Trophoblast cell (in vitro differentiated cells and primary cell): ENCODE measurements at regions not wholly inside any gene's neighbourhood (a gene's known extent, or its start where the extent isn't known, plus 50 kb on each side); places are given as distances from the start of the nearest gene placed in this dataset.

ENCODE experiments used
- DNase-seq, 2 donors: peaks; one replicate each; pipeline ENCODE4 v3.0.0-alpha.2; 2016
- H2AFZ ChIP-seq: 2 replicates; pipeline ENCODE4 v1.6.1; 2013; ENCODE audit warnings: low read length, moderate library complexity, mild to moderate bottlenecking; ENCODE audit not compliant: insufficient read depth, poor library complexity
- H2AK5ac ChIP-seq: 2 replicates; pipeline ENCODE4 v1.6.1; 2013; ENCODE audit warnings: mild to moderate bottlenecking, low read length
- H2BK120ac ChIP-seq: 2 replicates; pipeline ENCODE4 v1.6.1; 2013; ENCODE audit warnings: low read length, mild to moderate bottlenecking, moderate library complexity; ENCODE audit not compliant: insufficient read depth, poor library complexity
- H2BK12ac ChIP-seq: 2 replicates; pipeline ENCODE4 v1.6.1; 2013; ENCODE audit warnings: mild to moderate bottlenecking, low read length, moderate library complexity
- H2BK5ac ChIP-seq: 2 replicates; pipeline ENCODE4 v1.6.1; 2013; ENCODE audit warnings: low read length, low read depth, moderate library complexity, mild to moderate bottlenecking; ENCODE audit not compliant: poor library complexity
- H3K14ac ChIP-seq: 2 replicates; pipeline ENCODE4 v1.6.1; 2013; ENCODE audit warnings: mild to moderate bottlenecking, low read length
- H3K18ac ChIP-seq: 2 replicates; pipeline ENCODE4 v1.6.1; 2013; ENCODE audit warnings: mild to moderate bottlenecking, low read length
- H3K23ac ChIP-seq: 2 replicates; pipeline ENCODE4 v1.6.1; 2013; ENCODE audit warnings: low read length
- H3K27ac ChIP-seq: 2 replicates; pipeline ENCODE4 v1.5.1; 2013; ENCODE audit warnings: low read depth, mild to moderate bottlenecking, inconsistent platforms, low read length, moderate library complexity
- H3K27me3 ChIP-seq: 2 replicates; pipeline ENCODE4 v1.6.1; 2013; ENCODE audit warnings: inconsistent platforms, mild to moderate bottlenecking, low read length, moderate library complexity; ENCODE audit not compliant: insufficient read depth
- H3K36me3 ChIP-seq, 2 experiments: 1 replicate in 1 of 2; 2 replicates in 1 of 2; pipeline ENCODE4 v1.6.1; 2013; ENCODE audit warnings: low read length in 2 of 2, mild to moderate bottlenecking in 2 of 2, moderate library complexity in 1 of 2; ENCODE audit not compliant: insufficient read depth in 2 of 2, control insufficient read depth in 1 of 2
- H3K4ac ChIP-seq: 2 replicates; pipeline ENCODE4 v1.6.1; 2013; ENCODE audit warnings: low read depth, mild to moderate bottlenecking, low read length, moderate library complexity
- H3K4me1 ChIP-seq, 2 experiments: 1 replicate in 1 of 2; 2 replicates in 1 of 2; pipeline ENCODE4 v1.6.1; 2013; ENCODE audit warnings: low read length in 2 of 2, mild to moderate bottlenecking in 2 of 2, moderate library complexity in 1 of 2; ENCODE audit not compliant: insufficient read depth in 2 of 2, control insufficient read depth in 1 of 2
- H3K4me2 ChIP-seq: 2 replicates; pipeline ENCODE4 v1.6.1; 2013; ENCODE audit warnings: inconsistent platforms, mild to moderate bottlenecking, low read length, moderate library complexity
- H3K4me3 ChIP-seq: 2 replicates; pipeline ENCODE4 v1.5.1; 2013; ENCODE audit warnings: mild to moderate bottlenecking, low read depth, low read length, inconsistent platforms
- H3K79me1 ChIP-seq: one replicate; pipeline ENCODE4 v1.6.1; 2013; ENCODE audit warnings: low read length
- H3K79me2 ChIP-seq: 2 replicates; pipeline ENCODE4 v1.6.1; 2013; ENCODE audit warnings: low read length, mild to moderate bottlenecking; ENCODE audit not compliant: control insufficient read depth, insufficient read depth, poor library complexity
- H3K9ac ChIP-seq: 2 replicates; pipeline ENCODE4 v1.6.1; 2013; ENCODE audit warnings: mild to moderate bottlenecking, low read length
- H3K9me3 ChIP-seq: 2 replicates; pipeline ENCODE4 v1.6.1; 2013; ENCODE audit warnings: low read depth, mild to moderate bottlenecking, control low read depth, inconsistent platforms, low read length; ENCODE audit not compliant: insufficient read depth
- H4K12ac ChIP-seq: 2 replicates; pipeline ENCODE4 v1.6.1; 2013; ENCODE audit warnings: low read depth, mild to moderate bottlenecking, low read length, moderate library complexity
- H4K8ac ChIP-seq: 2 replicates; pipeline ENCODE4 v1.6.1; 2013; ENCODE audit warnings: low read depth, mild to moderate bottlenecking, low read length, moderate library complexity
- H4K91ac ChIP-seq: one replicate; pipeline ENCODE4 v1.6.1; 2013; ENCODE audit warnings: low read depth, mild to moderate bottlenecking, low read length, moderate library complexity
- WGBS: extraction: QIAGEN DNeasy Blood & Tissue Kit; methylation state at CpG from one replicate; pipeline ENCODE4 v1.1.7; 2013; ENCODE audit warnings: missing lambda C conversion rate; ENCODE audit not compliant: insufficient read length, insufficient coverage; ENCODE audit errors: extremely low coverage; 5-methylcytosine and 5-hydroxymethylcytosine counted together

- Histone ChIP-seq H2AFZ (no peak overlapping the region), H3K18ac (no peak overlapping the region), H3K4me3 (no peak overlapping the region), H2BK120ac (no peak overlapping the region), H2BK5ac (no peak overlapping the region), H3K79me2 (no peaks in the 10 kb centered on the region), H4K12ac (no peak overlapping the region), H4K8ac (no peak overlapping the region), H3K36me3 (no peaks in the 10 kb centered on the region), H4K91ac (no peak overlapping the region), H3K4ac (no peak overlapping the region), H3K4me1 (no peaks in the 10 kb centered on the region), H3K79me1 (no peaks in the 10 kb centered on the region), H3K23ac (no peak overlapping the region), H3K27ac (no peak overlapping the region), H3K14ac (no peak overlapping the region), H3K4me2 (no peak overlapping the region), H2AK5ac (no peak overlapping the region), H3K27me3 (no peaks in the 10 kb centered on the region), H3K9me3 (no peaks in the 10 kb centered on the region), H3K9ac (no peak overlapping the region), H2BK12ac (no peak overlapping the region)
- no CpG with 5 or more reads among the region's 2 CpGs for WGBS
- DNase-seq: no peak
Observed at GRCh38 chr13:104365430-104365829, 1299.2 kb upstream of the SLC10A2 start.

GRCh38 chr13:104357672-104358354, 1291.6 kb upstream of the SLC10A2 start:
- 100% methylated on average over 1 of the region's 9 CpGs for WGBS
- no peak overlapping the region for H4K12ac ChIP-seq
- no peak overlapping the region for H3K9ac ChIP-seq
- H2BK12ac ChIP-seq: no peak overlapping the region
- H3K4me2 ChIP-seq: no peak overlapping the region
- H3K27ac ChIP-seq: no peak overlapping the region
- no peaks in the 10 kb centered on the region for H3K36me3 ChIP-seq
- no peak overlapping the region for H3K18ac ChIP-seq
- H3K14ac ChIP-seq: no peak overlapping the region
- H4K91ac ChIP-seq: no peak overlapping the region
- H3K4me3 ChIP-seq: no peak overlapping the region
- no peak overlapping the region for H2BK5ac ChIP-seq
- no peaks in the 10 kb centered on the region for H3K79me1 ChIP-seq
- H3K4me1 ChIP-seq: no peaks in the 10 kb centered on the region
- H4K8ac ChIP-seq: no peak overlapping the region
- no peak for DNase-seq
- H3K9me3 ChIP-seq: no peaks in the 10 kb centered on the region
- no peak overlapping the region for H2AK5ac ChIP-seq
- H3K23ac ChIP-seq: no peak overlapping the region
- H2BK120ac ChIP-seq: no peak overlapping the region
- no peak overlapping the region for H3K4ac ChIP-seq
- no peak overlapping the region for H2AFZ ChIP-seq
- no peaks in the 10 kb centered on the region for H3K27me3 ChIP-seq
- no peaks in the 10 kb centered on the region for H3K79me2 ChIP-seq

- no peaks in the 10 kb centered on the region for H3K4me1 ChIP-seq
- no peak overlapping the region for H4K91ac ChIP-seq
- WGBS: no CpG with 5 or more reads among the region's 5 CpGs
- no peak overlapping the region for H3K9ac ChIP-seq
- no peaks in the 10 kb centered on the region for H3K9me3 ChIP-seq
- H2BK12ac ChIP-seq: no peak overlapping the region
- H3K14ac ChIP-seq: no peak overlapping the region
- no peaks in the 10 kb centered on the region for H3K36me3 ChIP-seq
- no peak overlapping the region for H2AK5ac ChIP-seq
- no peak overlapping the region for H3K4ac ChIP-seq
- no peak overlapping the region for H2BK120ac ChIP-seq
- no peaks in the 10 kb centered on the region for H3K79me1 ChIP-seq
- no peak overlapping the region for H3K4me2 ChIP-seq
- no peak overlapping the region for H3K18ac ChIP-seq
- no peak overlapping the region for H4K12ac ChIP-seq
- DNase-seq: peak; percentile 28 to 43
- no peak overlapping the region for H3K27ac ChIP-seq
- no peak overlapping the region for H2BK5ac ChIP-seq
- H4K8ac ChIP-seq: no peak overlapping the region
- no peak overlapping the region for H2AFZ ChIP-seq
- no peaks in the 10 kb centered on the region for H3K27me3 ChIP-seq
- no peak overlapping the region for H3K23ac ChIP-seq
- no peaks in the 10 kb centered on the region for H3K79me2 ChIP-seq
- H3K4me3 ChIP-seq: no peak overlapping the region
Observed at GRCh38 chr13:104357174-104357573, 1291.0 kb upstream of the SLC10A2 start.

DNA sequence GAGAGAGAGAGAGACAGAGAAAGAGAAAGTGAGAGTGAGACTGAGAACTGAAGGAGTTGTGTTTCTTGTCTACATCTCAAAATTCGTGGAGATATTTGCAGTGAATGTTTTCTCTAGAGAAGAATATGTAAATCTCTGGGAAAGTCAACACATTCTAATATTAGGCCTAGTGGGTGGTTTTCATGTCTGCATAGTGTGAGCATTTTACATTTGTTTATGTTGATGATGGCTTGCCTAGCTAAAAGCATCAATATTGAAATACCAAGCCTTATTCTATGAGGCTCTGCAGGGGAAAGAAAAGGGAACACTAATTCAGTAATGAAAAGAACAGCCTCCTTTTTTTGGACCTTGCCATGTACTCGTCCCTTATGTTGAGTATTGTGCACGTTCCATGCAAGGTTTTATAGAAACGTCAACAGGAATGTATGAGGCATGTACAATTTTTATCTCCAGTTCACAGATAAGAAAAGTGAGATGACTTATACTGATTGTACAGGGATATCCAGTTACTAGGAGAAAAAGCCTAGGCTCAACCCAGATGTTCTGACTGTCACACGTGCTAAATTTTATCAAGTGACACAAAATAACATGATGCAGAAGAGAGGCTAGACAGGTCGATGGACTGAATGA, 1288.9 kb upstream of the SLC10A2 start:
- H2AFZ ChIP-seq: no peak overlapping the region
- no peak overlapping the region for H4K91ac ChIP-seq
- no peak overlapping the region for H4K12ac ChIP-seq
- no peak overlapping the region for H4K8ac ChIP-seq
- no peaks in the 10 kb centered on the region for H3K4me1 ChIP-seq
- no peak overlapping the region for H3K18ac ChIP-seq
- peak; percentile 16 to 64 for DNase-seq
- no peaks in the 10 kb centered on the region for H3K27me3 ChIP-seq
- H3K4me2 ChIP-seq: no peak overlapping the region
- no CpG with 5 or more reads among the region's 6 CpGs for WGBS
- no peaks in the 10 kb centered on the region for H3K79me1 ChIP-seq
- H3K14ac ChIP-seq: no peak overlapping the region
- no peak overlapping the region for H2BK12ac ChIP-seq
- H3K27ac ChIP-seq: no peak overlapping the region
- H3K4me3 ChIP-seq: no peak overlapping the region
- no peak overlapping the region for H3K4ac ChIP-seq
- no peak overlapping the region for H3K9ac ChIP-seq
- no peaks in the 10 kb centered on the region for H3K9me3 ChIP-seq
- no peak overlapping the region for H2AK5ac ChIP-seq
- H2BK5ac ChIP-seq: no peak overlapping the region
- no peak overlapping the region for H2BK120ac ChIP-seq
- no peaks in the 10 kb centered on the region for H3K79me2 ChIP-seq
- no peaks in the 10 kb centered on the region for H3K36me3 ChIP-seq
- H3K23ac ChIP-seq: no peak overlapping the region
